ENCODE measurements at regions not wholly inside any gene's neighbourhood (a gene's known extent, or its start where the extent isn't known, plus 50 kb on each side); places are given as distances from the start of the nearest gene placed in this dataset.

DNA sequence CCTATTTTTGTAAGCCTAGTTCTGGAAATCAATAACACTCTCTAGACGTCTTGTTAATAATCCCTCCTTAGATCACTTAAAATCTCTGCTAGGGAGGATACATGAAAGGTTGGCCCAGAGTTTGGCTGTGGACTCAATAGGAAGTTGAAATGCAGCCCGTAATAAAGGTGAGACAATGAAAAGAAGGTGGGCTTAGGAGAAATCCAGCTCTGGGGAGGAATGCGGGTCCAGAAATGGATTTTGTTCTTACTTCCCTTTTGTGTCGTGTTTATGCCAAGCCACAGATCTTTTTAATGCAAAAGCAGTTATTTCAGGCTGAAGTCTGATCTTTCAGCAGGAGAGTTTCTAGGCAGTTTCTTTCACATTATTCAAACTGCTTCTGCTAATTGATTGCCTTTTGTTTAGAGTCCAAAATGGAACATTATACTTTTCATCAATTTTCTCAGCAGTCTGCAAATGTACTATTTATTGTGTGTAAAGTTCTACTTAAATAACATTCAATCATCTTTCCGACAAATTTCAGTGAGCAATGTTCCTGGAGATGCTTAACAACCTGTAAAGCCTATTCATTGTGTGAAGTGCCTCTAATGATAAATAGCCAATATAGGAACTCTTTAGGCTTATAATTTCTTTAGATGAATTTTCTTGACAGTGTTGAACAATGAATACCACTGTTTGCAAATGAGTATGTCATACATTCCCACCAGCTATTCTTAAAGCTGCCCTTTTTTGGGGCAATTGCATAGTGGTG lies 252.9 kb upstream of the KRR1 start:
- CTCF ChIA-PET = interaction anchor here (0.5 to 0.6 kb wide), 2 partner anchors 142 to 189 kb away, joined by 3 to 4 read pairs; no protein-coding TSS in a partner anchor

DNA sequence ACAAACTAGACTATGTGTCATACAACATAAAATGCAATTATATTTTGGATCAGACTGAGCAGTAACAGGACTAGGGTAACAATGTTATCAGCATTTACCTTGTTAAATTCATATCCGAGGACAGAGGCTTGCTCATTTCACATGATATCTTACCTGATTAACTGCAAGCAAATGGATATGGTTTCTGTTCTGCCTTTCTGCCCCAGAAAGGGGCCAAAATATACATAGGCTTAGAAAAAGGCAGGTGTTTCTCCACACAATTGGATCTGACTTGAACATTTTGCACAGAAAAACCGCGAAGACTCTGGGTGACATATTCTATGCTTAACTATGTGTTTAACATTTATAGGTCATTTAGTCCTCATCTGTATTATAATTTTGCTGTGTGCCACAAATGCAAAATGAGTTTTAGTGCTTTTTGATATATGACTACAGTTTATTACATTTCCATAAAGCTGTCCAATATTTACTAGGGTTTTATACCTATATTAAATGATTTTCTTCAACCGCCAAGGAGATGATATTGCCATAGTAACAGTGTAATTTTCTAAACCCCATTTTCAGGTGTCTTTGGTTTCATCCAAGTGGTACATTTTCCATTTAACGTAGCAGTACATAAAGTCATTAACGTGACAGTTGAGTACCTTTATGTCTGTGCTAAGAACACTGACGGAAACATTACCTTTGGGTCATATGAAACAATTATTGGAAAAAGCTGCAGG lies 249.3 kb upstream of the KRR1 start:
- no peak for DNase-seq (ENCODE audit: extremely low spot score)
- ChIA-PET CTCF (no interaction called here), POLR2A (no interaction called here)
- TF ChIP-seq ZNF384 (IDR thresholded peaks at IDR 0.05) (no peak), SP1 (IDR thresholded peaks at IDR 0.05) (no peak), CTBP1 (IDR thresholded peaks at IDR 0.05; ENCODE audit: borderline replicate concordance) (no peak), FOXK2 (IDR thresholded peaks at IDR 0.05) (no peak), ELF4 (IDR thresholded peaks at IDR 0.05) (no peak)

More for the DNA sequence above, 252.9 kb upstream of the KRR1 start:
- TF ChIP-seq PKNOX1 (IDR thresholded peaks at IDR 0.05) (no peak), FOXK2 (IDR thresholded peaks at IDR 0.05) (no peak), BHLHE40 (IDR thresholded peaks at IDR 0.05; ENCODE audit: borderline replicate concordance) (no peak), NFRKB (IDR thresholded peaks at IDR 0.05) (no peak), L3MBTL2 (conservative IDR thresholded peaks at IDR 0.05) (no peak), TARDBP (IDR thresholded peaks at IDR 0.05) (no peak), CTBP1 (IDR thresholded peaks at IDR 0.05; ENCODE audit: borderline replicate concordance) (no peak), SP1 (IDR thresholded peaks at IDR 0.05) (no peak), ELF4 (IDR thresholded peaks at IDR 0.05) (no peak), HDGF (IDR thresholded peaks at IDR 0.05; ENCODE audit: borderline replicate concordance) (no peak), ZNF384 (IDR thresholded peaks at IDR 0.05) (no peak), FOXA1 (IDR thresholded peaks at IDR 0.05) (no peak), SUZ12 (IDR thresholded peaks at IDR 0.05) (no peak)
- no peak for DNase-seq (ENCODE audit: extremely low spot score)
- POLR2A ChIA-PET = no interaction called here

- no peak for DNase-seq (ENCODE audit: extremely low spot score)
- TF ChIP-seq TARDBP (IDR thresholded peaks at IDR 0.05) (no peak), FOXA1 (IDR thresholded peaks at IDR 0.05) (no peak)
- CTCF ChIA-PET = no interaction called here
- POLR2A ChIA-PET = no interaction called here
Observed at GRCh38 chr12:75759842-75760572, 248.6 kb upstream of the KRR1 start.

DNA sequence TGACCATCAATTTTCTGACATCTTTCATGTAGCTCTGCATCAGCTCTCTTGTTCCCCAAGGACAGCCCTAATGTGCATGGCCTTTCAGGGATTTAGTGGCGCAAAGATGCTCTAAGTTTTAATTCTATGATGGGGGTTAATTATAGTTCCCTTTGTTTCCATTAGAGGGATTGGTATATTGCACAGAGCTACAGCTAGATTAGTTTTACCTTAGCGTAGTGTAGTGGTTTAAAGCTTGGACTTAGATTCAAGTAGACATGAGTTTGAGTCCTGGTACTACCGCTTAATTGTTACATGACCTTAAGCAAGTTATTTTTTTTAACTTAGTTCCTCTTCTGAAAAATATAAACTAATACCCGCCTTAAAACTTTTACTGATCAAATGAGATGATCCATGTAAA lies 247.8 kb upstream of the KRR1 start:
- ChIA-PET POLR2A (no interaction called here), CTCF (no interaction called here)
- no peak for DNase-seq (ENCODE audit: extremely low spot score)
- TF ChIP-seq FOXK2 (IDR thresholded peaks at IDR 0.05) (no peak), TARDBP (IDR thresholded peaks at IDR 0.05) (no peak), SUZ12 (IDR thresholded peaks at IDR 0.05) (no peak), SP1 (IDR thresholded peaks at IDR 0.05) (no peak), NFRKB (IDR thresholded peaks at IDR 0.05) (no peak)

DNA sequence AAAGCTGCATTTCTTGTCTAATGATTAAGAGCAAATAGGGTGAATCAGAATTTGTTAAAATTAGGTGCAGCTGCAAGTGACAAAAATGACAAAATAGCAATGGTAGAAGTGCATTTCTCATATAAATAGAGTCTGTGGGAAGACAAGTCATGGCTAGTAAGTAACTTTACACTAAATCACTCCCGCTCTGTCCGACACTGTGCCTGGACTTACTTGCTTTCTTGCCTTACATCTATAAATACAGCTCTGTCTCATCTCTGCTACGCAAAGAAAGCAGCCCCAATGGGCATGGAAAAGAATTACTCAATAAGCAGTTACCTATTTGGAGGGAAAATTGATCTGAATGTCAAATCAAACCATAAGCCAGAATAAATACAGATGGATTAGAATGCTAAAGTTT lies 245.4 kb upstream of the KRR1 start:
- CTCF ChIA-PET = no interaction called here

DNA sequence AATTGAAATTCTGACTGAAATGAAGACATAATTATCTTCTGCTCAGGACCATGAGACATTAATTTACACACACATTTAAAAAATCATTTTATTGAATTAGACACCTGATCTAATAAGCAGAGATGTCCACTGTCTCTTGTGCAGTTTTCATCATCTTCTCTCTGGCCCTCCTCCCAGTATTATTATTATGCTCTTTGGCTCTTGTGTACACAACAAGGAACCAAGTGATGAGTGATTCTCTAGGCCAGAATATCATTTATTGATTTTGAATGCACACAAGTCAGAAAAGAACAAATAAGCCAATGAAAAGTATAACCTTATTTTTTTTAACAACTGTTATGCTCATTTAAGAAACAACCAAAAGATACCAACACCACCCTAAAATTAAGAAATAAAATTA lies 244.7 kb upstream of the KRR1 start:
- no peak for DNase-seq (ENCODE audit: extremely low spot score)
- CTCF ChIA-PET = no interaction called here

More for the DNA sequence above, 245.4 kb upstream of the KRR1 start:
- POLR2A ChIA-PET = no interaction called here
- DNase-seq (ENCODE audit: extremely low spot score) = no peak
- TF ChIP-seq ELF4 (IDR thresholded peaks at IDR 0.05) (no peak), PKNOX1 (IDR thresholded peaks at IDR 0.05) (no peak)

More for the DNA sequence above, 244.7 kb upstream of the KRR1 start:
- POLR2A ChIA-PET = no interaction called here
- no peak for TF ChIP-seq PKNOX1 (IDR thresholded peaks at IDR 0.05)
- TF ChIP-seq ZNF384 (IDR thresholded peaks at IDR 0.05) = no peak
- no peak for TF ChIP-seq LEF1 (IDR thresholded peaks at IDR 0.05; ENCODE audit: borderline replicate concordance)
- no peak for TF ChIP-seq SUZ12 (IDR thresholded peaks at IDR 0.05)
- no peak for TF ChIP-seq BHLHE40 (IDR thresholded peaks at IDR 0.05; ENCODE audit: borderline replicate concordance)
- no peak for TF ChIP-seq HDGF (IDR thresholded peaks at IDR 0.05; ENCODE audit: borderline replicate concordance)
- TF ChIP-seq FOXA1 (IDR thresholded peaks at IDR 0.05) = no peak
- TF ChIP-seq SP1 (IDR thresholded peaks at IDR 0.05) = no peak
